ENCODE measurements at regions not wholly inside any gene's neighbourhood (a gene's known extent, or its start where the extent isn't known, plus 50 kb on each side); places are given as distances from the start of the nearest gene placed in this dataset.

DNA sequence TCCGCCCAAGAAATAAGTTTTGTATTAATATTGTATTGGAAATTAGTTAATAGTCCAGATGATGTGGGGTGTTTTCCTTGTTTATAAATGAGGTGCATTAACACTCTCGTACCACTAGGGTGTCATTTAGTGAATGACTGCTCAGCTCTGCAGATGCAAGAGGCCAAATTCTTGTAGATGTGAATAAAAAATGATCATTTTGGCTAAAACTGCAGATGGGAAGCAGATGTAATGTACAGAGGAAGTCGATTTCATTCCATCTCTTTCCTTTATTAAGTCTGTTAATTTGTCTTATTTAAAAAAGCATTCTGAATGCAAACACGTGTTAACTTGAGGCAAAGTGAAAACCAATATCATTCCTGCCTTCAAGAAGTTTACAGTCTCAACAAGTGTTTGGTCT lies 108.1 kb downstream of the DHX15 start:
- in situ Hi-C loops (cut with MboI; ENCODE audit: low pct_unique_long_range_greater_than_20kb, low sequenced_read_pairs) = loop anchor here (25.0 kb wide), 1 partner anchor 211 kb away; no protein-coding TSS in a partner anchor
- peak; percentile 25 for DNase-seq

DNA sequence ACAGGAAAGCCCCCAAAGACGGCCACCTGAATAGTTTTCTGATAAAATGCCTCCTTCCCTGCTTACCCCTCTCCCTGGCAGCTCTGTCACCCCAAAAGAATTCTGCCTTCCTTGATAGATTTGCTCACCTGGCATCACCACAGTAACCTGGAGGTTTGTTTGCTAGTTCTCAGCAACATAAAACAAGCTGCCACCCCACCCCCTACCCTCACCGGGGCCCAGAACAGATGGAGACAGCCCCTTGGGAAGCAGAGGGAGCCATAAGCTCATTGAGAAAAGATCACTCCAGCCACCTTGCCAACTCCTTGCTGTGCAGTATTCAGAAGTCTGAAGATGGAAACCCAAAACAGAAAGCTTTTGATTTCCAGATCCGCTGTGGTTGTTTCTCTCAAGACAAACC lies 108.6 kb downstream of the DHX15 start:
- in situ Hi-C loops (cut with MboI; ENCODE audit: low pct_unique_long_range_greater_than_20kb, low sequenced_read_pairs) = loop anchor here (25.0 kb wide), 1 partner anchor 212 kb away; no protein-coding TSS in a partner anchor
- no peak for DNase-seq

DNA sequence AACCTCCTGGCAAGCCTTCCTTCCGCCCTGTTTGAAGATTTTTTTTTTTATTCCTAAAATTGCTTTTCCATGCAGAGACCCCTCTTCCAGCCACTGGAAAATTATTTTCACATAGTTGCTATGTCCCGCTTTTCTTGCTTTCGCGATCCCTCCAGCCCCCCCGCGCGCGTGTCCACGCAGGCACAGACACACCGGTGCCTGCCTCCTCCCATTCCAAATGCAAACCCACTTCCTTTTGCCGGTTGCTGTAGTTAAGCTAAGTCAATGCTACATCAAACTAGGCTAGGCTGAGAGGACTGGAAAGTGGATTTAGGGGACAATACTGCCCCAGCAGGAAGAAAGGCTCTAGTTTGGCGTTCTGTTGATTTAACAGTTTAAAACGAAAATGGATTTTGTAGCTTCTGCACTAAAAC lies 111.0 kb downstream of the DHX15 start:
- in situ Hi-C loops (cut with MboI; ENCODE audit: low pct_unique_long_range_greater_than_20kb, low sequenced_read_pairs) = no loop called here
- peak; percentile 35 for DNase-seq

DNA sequence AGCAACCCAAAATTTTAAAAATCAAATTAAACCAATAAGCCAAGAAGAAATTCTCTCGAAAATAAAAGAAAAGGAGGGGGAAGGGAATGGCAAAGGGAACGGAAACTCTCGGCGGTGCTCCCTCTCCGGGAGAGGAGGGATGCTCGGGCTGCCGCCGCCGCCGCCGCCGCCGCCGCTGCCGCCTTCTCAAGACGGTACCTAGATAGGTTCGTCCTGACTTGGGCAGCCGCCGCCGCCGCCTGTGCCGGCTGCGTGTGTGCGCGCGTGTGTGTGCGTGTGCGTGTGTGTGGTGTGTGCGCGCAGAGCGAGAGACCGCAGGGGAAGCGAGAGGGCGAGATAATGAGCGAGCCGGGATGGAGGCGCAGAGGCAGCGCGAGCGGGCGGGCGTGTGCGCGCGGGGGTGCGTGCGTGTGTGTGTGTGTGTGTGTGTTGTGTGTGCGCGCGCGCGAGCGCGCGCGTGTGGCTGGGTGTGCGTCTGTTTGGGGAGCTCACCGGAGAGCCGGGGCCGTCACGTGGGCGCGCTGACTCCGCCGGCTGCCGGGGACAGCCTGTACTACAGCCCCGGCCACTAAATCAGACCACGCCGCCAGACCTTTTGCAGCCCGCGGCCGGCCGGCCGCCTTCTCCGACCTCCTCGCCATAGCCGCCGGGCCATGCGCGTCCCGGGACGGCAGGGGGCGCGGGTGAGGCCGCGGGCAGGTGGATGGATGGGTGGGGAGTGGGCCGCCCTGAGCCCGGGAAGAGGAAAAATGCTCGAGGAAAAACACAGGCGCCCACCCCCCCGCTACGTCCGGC lies 111.6 kb downstream of the DHX15 start:
- DNase-seq = peak; percentile 79
- in situ Hi-C loops (cut with MboI; ENCODE audit: low pct_unique_long_range_greater_than_20kb, low sequenced_read_pairs) = no loop called here

DNA sequence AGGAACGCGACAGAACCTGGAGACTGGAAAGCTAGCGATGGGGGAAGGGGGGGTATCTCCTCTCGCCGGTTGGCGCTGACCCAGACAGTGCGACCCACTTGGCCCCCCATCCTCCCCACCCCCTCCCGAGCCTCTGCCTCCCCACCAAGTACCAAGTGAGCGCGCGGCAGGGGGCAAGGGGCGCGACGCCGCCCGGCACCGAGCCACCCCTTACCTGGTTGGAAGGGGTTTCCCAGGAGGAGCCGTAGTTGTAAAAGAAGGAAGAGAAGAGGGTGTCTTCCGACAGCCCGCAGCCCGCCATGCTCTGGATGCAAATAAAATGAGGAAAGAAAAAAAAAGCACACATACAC lies 112.2 kb downstream of the DHX15 start:
- DNase-seq = no peak
- in situ Hi-C loops (cut with MboI; ENCODE audit: low pct_unique_long_range_greater_than_20kb, low sequenced_read_pairs) = no loop called here

DNA sequence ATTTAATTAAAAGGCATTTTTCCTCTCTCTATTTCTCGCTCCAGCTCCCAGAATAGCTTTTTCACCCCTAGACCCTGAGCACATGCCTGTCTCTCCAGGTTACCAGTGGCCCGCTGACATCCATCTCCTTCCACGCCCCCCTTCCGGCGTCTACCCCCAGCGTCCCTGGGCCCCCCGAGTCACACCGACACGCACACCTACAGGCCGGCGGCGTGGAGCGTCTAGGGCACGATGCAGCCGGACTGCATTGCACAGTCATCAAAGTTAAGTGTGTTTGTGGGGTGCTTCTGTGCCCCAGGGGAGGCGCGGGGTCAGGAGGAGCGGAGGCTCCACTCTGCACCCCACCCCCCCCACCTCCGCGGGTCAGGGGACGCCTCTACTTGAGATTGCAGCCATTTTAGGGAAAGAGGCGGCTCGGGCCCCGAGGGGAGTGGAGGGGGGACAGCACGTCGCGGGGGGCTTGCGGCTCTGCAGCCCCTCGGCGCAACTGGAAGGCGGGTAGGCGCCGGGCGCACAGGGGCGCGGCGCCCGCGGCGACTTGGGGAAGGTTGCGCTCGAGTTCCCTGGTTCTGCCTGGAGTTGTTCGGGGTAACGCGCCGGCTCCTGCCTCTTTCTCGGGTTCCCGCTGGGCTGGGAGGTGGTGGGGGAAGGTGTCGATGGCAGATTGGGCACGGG lies 112.7 kb downstream of the DHX15 start:
- peak; percentile 3 for DNase-seq
- in situ Hi-C loops (cut with MboI; ENCODE audit: low pct_unique_long_range_greater_than_20kb, low sequenced_read_pairs) = no loop called here

DNA sequence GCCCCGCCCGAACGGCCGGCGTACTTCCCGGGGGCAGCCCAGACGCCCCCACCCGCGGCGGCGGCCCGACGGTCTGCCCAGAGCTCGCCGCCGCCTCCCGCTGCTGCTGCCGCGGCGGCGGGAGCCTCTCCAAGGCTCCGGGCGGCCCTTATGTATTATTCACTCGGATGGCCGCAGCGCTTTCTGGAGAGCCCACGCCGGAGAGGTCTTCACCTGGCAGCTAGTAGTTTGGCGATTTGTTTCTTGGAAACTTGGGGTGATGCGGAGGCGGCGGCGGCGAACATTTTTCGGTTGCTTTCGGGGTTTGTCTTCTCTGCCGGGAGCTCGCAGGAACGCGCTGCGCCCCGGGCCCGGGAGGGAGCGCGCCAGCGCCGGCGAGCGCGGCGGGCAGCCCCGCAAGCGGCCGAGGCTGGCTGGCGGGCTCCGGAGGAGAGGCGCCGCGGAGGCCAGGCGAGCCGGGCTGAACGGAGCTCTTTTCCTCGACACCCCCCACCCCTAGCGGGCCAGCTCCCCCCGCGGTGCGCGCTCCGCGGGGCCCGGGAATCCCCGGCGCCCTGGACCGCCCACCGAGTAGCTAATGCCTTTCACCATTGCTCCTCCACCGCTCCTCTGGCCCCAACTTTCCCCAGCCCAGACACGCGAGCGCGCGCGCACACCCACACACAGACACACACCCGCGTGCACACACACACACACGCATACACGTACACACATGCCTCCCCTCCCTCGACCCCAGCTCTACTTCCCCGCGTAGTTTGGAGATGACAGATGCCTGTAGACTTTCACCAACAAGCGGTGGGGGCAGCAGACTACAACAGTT lies 113.5 kb downstream of the DHX15 start:
- DNase-seq = peak; percentile 28
- in situ Hi-C loops (cut with MboI; ENCODE audit: low pct_unique_long_range_greater_than_20kb, low sequenced_read_pairs) = no loop called here

DNA sequence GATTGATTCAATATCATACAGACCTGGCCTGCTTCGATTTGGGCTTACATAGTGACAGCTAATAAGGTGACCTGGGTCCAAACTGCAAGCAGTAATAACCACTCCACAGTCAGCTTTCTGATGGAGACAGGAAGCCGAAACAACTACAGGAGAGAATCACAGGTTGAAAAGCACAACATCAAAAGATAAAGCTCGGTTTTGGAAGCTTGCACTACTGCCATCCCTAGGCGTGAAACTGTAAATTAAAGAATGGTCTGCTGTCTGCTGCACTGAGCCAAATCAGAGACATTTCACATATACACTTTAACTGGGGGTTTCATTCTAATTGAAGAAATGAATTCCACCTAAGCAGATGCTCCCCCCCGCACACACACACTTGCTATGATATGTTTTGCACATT lies 116.3 kb downstream of the DHX15 start:
- in situ Hi-C loops (cut with MboI; ENCODE audit: low pct_unique_long_range_greater_than_20kb, low sequenced_read_pairs) = no loop called here
- no peak for DNase-seq

DNA sequence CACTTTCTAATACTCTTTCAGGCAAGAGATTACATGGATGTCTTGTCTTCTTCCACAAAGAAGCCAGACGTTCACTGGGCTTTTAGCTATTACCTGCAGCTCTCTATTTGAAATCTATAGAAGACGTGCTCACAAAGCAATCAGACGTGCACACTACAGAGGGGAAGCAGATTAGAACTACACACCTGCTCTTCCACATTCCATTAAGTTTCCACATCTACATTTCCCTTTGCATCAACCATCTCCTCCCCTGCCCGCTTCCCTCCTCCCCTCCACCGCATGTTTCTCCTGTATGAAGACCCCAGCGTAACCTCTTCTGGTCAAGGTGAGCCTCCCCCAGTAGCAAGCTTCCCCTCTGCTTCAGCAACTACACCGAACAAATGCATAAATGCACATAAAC lies 119.8 kb downstream of the DHX15 start:
- DNase-seq = no peak
- in situ Hi-C loops (cut with MboI; ENCODE audit: low pct_unique_long_range_greater_than_20kb, low sequenced_read_pairs) = no loop called here

DNA sequence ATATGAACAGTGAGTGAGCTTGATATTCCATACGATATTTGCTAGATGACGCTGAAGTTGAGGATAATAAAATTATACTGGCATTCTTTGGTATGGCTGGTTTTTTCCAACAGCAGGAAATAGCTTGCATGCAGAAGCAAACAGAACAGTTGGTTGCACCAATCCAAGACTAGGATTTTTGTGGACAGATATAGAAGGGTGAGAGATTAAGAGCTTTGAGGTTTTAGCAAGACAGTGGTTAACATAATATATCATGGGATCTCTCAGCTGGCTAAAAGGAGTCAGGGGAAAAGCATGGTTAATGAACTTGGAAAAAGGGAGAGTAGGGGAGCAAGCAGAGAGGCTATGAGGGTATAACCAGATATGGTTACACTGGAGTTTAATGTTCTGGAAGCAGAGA lies 127.9 kb downstream of the DHX15 start:
- no peak for DNase-seq
- in situ Hi-C loops (cut with MboI; ENCODE audit: low pct_unique_long_range_greater_than_20kb, low sequenced_read_pairs) = no loop called here

DNA sequence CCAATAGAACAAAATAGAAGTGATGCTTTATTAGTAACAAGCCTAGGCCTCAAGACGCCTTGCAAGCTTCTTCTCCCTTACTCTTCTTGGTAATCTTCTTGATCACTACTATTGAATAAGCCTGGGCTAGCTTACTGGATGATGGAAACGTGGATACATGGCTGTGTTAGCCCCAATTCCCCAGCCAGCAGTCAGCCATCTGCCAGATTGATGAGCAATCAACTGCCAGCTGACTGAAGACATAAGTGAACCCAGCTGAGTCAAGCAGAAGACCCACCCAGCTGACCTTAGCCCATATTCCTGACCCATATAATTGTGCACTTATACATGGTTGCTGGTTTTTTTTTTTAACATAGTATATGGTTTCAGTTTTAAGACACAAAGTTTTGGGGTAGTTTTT lies 130.4 kb downstream of the DHX15 start:
- no peak for DNase-seq
- in situ Hi-C loops (cut with MboI; ENCODE audit: low pct_unique_long_range_greater_than_20kb, low sequenced_read_pairs) = no loop called here

DNA sequence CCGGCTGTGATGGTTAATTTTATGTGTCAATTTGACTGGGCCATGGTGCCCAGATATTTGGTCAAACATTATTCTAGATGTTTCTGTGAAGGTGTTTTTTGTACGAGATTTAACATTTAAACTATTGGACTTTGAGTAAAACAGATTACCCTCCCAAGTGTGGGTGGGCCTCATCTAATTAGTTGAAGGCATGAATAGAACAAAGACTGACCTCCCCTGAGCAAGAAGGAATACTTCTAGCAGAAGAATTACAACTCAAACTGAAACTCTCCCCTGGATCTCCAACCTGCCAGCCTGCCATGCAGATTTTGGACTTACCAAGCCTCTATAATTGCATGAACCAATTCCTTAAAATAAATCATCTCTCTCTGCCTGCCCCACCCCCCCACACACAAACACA lies 132.5 kb downstream of the DHX15 start:
- DNase-seq = no peak
- in situ Hi-C loops (cut with MboI; ENCODE audit: low pct_unique_long_range_greater_than_20kb, low sequenced_read_pairs) = no loop called here

DNA sequence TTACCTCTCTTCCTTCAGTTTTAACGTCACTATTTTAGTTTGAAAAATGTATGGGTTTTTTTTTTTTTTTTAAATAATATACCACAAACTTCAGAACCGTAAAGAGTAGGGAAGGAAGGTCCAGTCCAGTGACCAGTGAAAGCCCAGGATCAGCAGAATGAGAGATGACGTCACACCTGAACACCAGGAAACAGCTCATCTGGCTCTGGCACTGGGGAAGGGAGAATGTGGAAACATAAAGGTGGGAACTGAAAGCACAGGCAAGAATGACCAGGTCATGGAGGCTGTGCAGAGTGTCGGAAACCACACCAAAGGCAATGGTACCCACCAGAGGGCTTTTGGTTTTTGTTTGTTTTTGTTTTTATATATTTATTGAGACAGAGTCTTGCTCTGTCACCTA lies 141.2 kb downstream of the DHX15 start:
- in situ Hi-C loops (cut with MboI; ENCODE audit: low pct_unique_long_range_greater_than_20kb, low sequenced_read_pairs) = no loop called here
- DNase-seq = no peak

DNA sequence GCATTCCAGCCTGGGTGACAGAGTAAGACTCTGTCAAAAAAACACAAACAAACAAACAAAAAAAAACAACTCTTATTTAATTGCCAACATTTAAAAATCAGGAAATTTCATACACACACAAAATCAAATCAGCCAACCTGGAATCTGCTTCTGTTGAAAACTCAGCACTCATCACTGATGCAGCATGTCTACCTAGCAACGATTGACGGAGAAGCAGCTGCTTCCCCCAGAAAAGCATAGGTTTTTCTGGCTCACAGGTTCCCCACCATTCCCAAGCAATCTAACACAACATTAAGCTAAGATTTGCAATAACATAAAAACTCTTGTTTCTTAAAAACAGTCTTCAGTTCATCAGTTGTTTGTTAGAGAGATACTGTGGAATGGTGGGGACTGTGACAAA lies 143.6 kb downstream of the DHX15 start:
- no peak for DNase-seq
- in situ Hi-C loops (cut with MboI; ENCODE audit: low pct_unique_long_range_greater_than_20kb, low sequenced_read_pairs) = no loop called here

DNA sequence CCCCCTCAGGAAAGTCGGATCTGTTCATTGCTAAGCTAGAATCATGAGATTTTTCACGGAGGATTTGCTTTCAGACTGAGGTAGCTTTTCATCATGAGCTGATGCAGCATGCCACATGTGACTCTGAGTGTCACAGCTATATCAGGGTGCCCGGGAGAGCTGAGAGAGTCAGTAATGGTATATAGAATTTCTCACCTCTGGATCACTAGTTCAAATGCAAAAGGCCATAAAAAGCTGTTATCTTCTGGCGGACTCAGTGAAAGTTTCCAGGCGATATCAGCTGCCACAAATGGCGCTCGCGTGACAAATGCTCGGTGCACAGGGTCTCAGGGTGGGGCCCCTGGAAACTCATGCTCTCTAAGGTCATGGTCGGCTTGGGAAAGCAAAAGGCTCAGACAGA lies 150.1 kb downstream of the DHX15 start:
- no peak for DNase-seq
- in situ Hi-C loops (cut with MboI; ENCODE audit: low pct_unique_long_range_greater_than_20kb, low sequenced_read_pairs) = no loop called here

DNA sequence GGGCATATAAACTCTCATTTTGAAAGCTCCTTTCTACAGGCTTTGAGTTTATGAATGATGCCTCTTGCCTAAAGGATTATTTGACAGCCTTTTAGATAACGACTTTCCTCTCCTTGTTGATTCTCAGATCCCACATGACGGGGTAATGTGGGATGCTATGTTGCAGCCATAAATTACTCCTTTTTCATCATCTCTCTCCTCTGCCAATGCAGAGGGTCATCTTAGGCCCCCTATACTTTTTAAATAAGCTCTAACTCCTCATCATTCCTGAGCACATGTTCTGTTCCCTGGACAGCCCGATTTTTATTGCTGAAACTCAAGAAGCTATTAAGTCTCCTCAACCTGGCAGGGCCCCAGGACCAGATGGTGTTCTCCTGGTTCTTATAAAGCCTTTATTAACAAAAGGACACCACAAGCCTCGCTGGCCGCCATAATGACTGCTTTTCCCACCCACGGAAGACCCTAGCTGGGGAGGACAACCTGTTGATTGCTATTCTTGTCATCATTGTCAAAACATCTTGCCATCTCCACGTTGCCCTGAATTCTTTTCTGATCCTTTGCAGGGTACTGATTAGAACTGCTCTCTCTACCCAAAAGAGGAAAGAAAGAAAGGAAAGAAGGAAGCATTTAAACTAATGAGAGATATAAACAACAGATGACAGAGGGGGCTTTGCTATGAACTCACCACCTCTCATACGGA lies 150.7 kb downstream of the DHX15 start:
- no peak for DNase-seq
- in situ Hi-C loops (cut with MboI; ENCODE audit: low pct_unique_long_range_greater_than_20kb, low sequenced_read_pairs) = no loop called here

DNA sequence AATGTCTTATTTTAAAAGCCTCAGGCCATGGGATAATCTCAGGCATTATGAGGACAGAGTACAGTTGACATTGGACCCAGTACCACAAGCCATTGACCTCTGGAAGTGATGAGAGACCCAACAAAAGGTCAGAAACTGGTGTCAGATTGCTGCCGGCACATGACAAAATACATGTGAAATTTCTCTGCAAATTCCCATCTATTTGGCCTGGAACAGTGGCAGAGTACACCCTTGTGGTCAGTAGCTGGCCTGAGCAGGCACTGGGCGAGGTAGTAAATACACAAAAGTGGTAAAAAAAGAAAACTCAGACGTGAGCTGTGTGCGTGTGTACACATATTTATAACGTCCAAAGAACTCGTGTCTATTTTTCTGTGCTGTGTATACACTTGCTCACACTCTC lies 155.5 kb downstream of the DHX15 start:
- in situ Hi-C loops (cut with MboI; ENCODE audit: low pct_unique_long_range_greater_than_20kb, low sequenced_read_pairs) = no loop called here
- no peak for DNase-seq

DNA sequence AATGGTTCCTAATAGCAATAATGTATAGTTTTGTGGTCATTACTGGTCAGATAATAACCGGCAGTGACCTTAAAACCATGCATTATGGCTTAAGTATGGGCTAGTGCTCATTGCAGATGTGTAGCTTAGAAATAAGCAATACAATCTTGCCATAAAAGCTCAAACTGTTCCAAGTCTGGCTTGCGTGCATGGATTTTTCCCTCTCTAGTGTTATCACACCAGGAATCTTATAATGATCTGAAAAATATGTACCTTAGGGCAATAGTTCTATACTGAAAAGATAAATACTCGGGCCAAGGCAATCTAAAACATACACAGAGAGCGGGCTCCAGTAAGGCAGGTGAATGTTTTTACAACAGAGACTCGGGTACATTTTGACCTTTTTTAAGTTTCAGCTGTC lies 157.8 kb downstream of the DHX15 start:
- in situ Hi-C loops (cut with MboI; ENCODE audit: low pct_unique_long_range_greater_than_20kb, low sequenced_read_pairs) = no loop called here

DNA sequence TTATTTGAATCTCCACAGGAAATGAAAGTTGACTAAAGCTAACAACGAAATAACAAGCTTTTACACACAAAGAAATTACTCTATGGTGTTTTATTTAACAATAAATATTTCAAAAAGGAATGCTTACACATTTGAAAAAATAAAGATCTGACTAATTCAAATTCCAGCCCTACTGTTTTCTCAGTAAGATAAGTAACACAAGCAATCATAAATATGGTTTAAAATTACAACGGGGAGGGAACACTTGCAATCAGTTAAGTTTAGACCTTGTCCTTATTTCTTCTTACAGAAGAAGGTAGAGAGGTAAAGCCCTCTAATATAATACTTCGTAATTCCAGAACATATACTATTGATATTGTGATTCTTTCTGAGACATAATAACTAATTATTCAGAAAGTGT lies 158.5 kb downstream of the DHX15 start:
- in situ Hi-C loops (cut with MboI; ENCODE audit: low pct_unique_long_range_greater_than_20kb, low sequenced_read_pairs) = no loop called here
- DNase-seq = no peak

More for the DNA sequence above, 157.8 kb downstream of the DHX15 start:
- no peak for DNase-seq
